ENCODE measurements at regions not wholly inside any gene's neighbourhood (a gene's known extent, or its start where the extent isn't known, plus 50 kb on each side); places are given as distances from the start of the nearest gene placed in this dataset.

GRCh38 chr5:12071455-12071854, 167.2 kb upstream of the CTNND2 start:
- Histone ChIP-seq H3K79me2 (ENCODE audit: low read length) (no peaks in the 10 kb centered on the region), H3K27me3 (ENCODE audit: low read length) (no peaks in the 10 kb centered on the region), H2AFZ (ENCODE audit: low read length) (no peak overlapping the region), H3K4me3 (ENCODE audit: low read length) (no peak overlapping the region), H4K20me1 (ENCODE audit: insufficient read depth, low read depth, low read length) (no peaks in the 10 kb centered on the region), H3K9me3 (ENCODE audit: low read length) (peaks cover 18% of the 10 kb centered on the region), H3K9ac (ENCODE audit: low read length) (no peak overlapping the region), H3K4me1 (ENCODE audit: low read length) (no peaks in the 10 kb centered on the region), H3K36me3 (ENCODE audit: insufficient read depth, low read length) (no peaks in the 10 kb centered on the region), H3K9me2 (replicated peaks; ENCODE audit: insufficient read depth, low read length) (no peaks in the 10 kb centered on the region), H3K4me2 (ENCODE audit: low read depth, low read length, poor library complexity, severe bottlenecking) (no peak overlapping the region), H3K27ac (ENCODE audit: low read length) (no peak overlapping the region)
- no peak for DNase-seq

DNA sequence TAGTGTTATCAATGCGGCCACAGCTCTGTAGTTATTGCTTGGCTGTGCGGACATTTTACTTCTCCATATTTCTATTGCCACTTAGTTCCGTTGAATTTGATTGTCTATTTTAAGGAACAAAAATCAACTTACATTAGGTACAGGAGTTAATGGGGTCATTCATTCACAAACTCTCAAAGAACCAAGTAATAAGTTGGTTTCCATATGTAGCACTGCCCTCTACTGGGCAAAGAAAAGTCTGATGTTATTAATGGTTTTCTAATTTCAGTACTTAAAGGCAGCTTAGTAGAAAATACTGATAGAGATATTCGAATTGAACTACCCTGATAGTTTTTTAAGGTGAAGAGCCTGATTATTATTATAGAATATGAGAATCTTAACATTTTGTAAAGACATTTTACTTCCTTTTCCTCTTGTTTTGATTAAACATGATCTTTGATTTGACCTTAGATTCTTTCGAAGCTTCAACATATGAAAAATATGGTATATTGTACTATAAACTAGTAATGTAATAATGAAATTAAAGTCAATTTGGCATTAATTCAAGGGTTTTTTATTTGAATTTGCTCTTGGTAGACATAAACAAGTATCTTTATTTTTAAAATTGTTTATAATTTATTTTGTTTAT, 119.5 kb upstream of the CTNND2 start:
- Histone ChIP-seq H3K9me2 (replicated peaks; ENCODE audit: insufficient read depth, low read length) (no peaks in the 10 kb centered on the region), H3K4me2 (ENCODE audit: low read depth, low read length, poor library complexity, severe bottlenecking) (no peak overlapping the region), H3K36me3 (ENCODE audit: insufficient read depth, low read length) (no peaks in the 10 kb centered on the region), H3K27me3 (ENCODE audit: low read length) (no peaks in the 10 kb centered on the region), H3K4me1 (ENCODE audit: low read length) (no peaks in the 10 kb centered on the region), H2AFZ (ENCODE audit: low read length) (no peak overlapping the region), H3K79me2 (ENCODE audit: low read length) (no peaks in the 10 kb centered on the region), H4K20me1 (ENCODE audit: insufficient read depth, low read depth, low read length) (no peaks in the 10 kb centered on the region), H3K4me3 (ENCODE audit: low read length) (no peak overlapping the region), H3K27ac (ENCODE audit: low read length) (no peak overlapping the region), H3K9ac (ENCODE audit: low read length) (no peak overlapping the region), H3K9me3 (ENCODE audit: low read length) (peaks cover 3% of the 10 kb centered on the region)
- DNase-seq = peak; percentile 82

DNA sequence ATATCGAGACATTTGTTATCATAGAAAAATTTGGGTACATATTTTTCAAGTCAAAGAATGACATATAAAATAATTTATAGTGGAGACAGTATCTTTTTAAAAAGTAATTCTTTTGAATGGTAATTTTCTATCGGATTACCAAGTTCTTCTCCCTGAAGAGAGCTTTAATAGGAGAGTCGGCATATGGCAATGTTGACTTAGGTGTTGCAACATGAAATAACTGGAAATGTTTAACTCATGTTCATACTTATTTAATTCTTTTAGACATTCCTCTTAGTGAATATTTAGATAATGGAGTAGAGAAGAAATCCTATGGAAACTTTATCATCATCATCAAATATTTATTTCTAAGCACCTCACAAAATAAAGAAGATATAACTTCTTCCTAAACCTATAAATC, 118.2 kb upstream of the CTNND2 start:
- Histone ChIP-seq H3K79me2 (ENCODE audit: low read length) (no peaks in the 10 kb centered on the region), H3K4me1 (ENCODE audit: low read length) (no peaks in the 10 kb centered on the region), H3K9me3 (ENCODE audit: low read length) (peaks cover 2% of the 10 kb centered on the region; the same call in 1 of the 2 replicates), H4K20me1 (ENCODE audit: insufficient read depth, low read depth, low read length) (no peaks in the 10 kb centered on the region), H3K4me3 (ENCODE audit: low read length) (no peak overlapping the region), H2AFZ (ENCODE audit: low read length) (no peak overlapping the region), H3K9ac (ENCODE audit: low read length) (no peak overlapping the region), H3K27me3 (ENCODE audit: low read length) (no peaks in the 10 kb centered on the region), H3K9me2 (replicated peaks; ENCODE audit: insufficient read depth, low read length) (no peaks in the 10 kb centered on the region), H3K36me3 (ENCODE audit: insufficient read depth, low read length) (no peaks in the 10 kb centered on the region), H3K4me2 (ENCODE audit: low read depth, low read length, poor library complexity, severe bottlenecking) (no peak overlapping the region), H3K27ac (ENCODE audit: low read length) (no peak overlapping the region)
- DNase-seq = no peak

- no peaks in the 10 kb centered on the region for H3K27me3 ChIP-seq (ENCODE audit: low read length)
- no peak overlapping the region for H3K4me3 ChIP-seq (ENCODE audit: low read length)
- no peak overlapping the region for H3K27ac ChIP-seq (ENCODE audit: low read length)
- H3K79me2 ChIP-seq (ENCODE audit: low read length) = no peaks in the 10 kb centered on the region
- H4K20me1 ChIP-seq (ENCODE audit: insufficient read depth, low read depth, low read length) = no peaks in the 10 kb centered on the region
- no peaks in the 10 kb centered on the region for H3K9me2 ChIP-seq (replicated peaks; ENCODE audit: insufficient read depth, low read length)
- H3K9me3 ChIP-seq (ENCODE audit: low read length) = no peaks in the 10 kb centered on the region
- DNase-seq = no peak
- H3K36me3 ChIP-seq (ENCODE audit: insufficient read depth, low read length) = no peaks in the 10 kb centered on the region
- H3K4me1 ChIP-seq (ENCODE audit: low read length) = no peaks in the 10 kb centered on the region
- no peak overlapping the region for H3K4me2 ChIP-seq (ENCODE audit: low read depth, low read length, poor library complexity, severe bottlenecking)
- no peak overlapping the region for H3K9ac ChIP-seq (ENCODE audit: low read length)
- H2AFZ ChIP-seq (ENCODE audit: low read length) = no peak overlapping the region
Observed at GRCh38 chr5:12019306-12019705, 115.1 kb upstream of the CTNND2 start.

DNA sequence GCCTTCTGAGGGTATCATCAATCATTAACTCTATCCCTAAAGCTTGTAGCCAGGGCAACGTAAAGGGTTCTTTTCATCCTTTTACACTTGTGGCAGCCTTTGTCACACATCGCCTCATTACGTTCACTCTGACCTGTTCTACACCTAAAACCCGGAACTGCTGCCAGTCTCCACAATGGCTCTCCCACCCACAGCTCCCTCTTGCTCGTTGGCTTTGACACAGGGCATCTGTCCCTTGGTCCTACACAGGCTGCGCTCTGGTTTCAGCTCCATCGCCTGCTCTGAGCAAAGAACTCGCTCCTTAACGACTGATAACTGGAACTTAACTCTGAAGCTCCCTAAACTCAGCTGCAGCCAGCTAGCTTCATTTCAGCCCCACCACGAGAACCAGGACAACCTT, 112.8 kb upstream of the CTNND2 start:
- no peaks in the 10 kb centered on the region for H3K9me2 ChIP-seq (replicated peaks; ENCODE audit: insufficient read depth, low read length)
- no peak overlapping the region for H2AFZ ChIP-seq (ENCODE audit: low read length)

GRCh38 chr5:12016159-12016746, 112.0 kb upstream of the CTNND2 start:
- Histone ChIP-seq H3K27me3 (ENCODE audit: low read length) (no peaks in the 10 kb centered on the region), H4K20me1 (ENCODE audit: insufficient read depth, low read depth, low read length) (no peaks in the 10 kb centered on the region), H3K9me3 (ENCODE audit: low read length) (peaks cover 7% of the 10 kb centered on the region; the same call in 1 of the 2 replicates), H3K4me3 (ENCODE audit: low read length) (no peak overlapping the region), H3K4me1 (ENCODE audit: low read length) (no peaks in the 10 kb centered on the region), H3K9me2 (replicated peaks; ENCODE audit: insufficient read depth, low read length) (no peaks in the 10 kb centered on the region), H3K9ac (ENCODE audit: low read length) (no peak overlapping the region), H2AFZ (ENCODE audit: low read length) (no peak overlapping the region), H3K36me3 (ENCODE audit: insufficient read depth, low read length) (no peaks in the 10 kb centered on the region), H3K79me2 (ENCODE audit: low read length) (no peaks in the 10 kb centered on the region), H3K27ac (ENCODE audit: low read length) (no peak overlapping the region), H3K4me2 (ENCODE audit: low read depth, low read length, poor library complexity, severe bottlenecking) (no peak overlapping the region)
- no peak for DNase-seq

More for the DNA sequence above, 112.8 kb upstream of the CTNND2 start:
- Histone ChIP-seq H3K4me2 (ENCODE audit: low read depth, low read length, poor library complexity, severe bottlenecking) (no peak overlapping the region), H3K4me3 (ENCODE audit: low read length) (no peak overlapping the region), H3K9ac (ENCODE audit: low read length) (no peak overlapping the region), H3K4me1 (ENCODE audit: low read length) (no peaks in the 10 kb centered on the region), H3K27ac (ENCODE audit: low read length) (no peak overlapping the region), H3K27me3 (ENCODE audit: low read length) (no peaks in the 10 kb centered on the region), H3K9me3 (ENCODE audit: low read length) (peaks cover 7% of the 10 kb centered on the region; the same call in 1 of the 2 replicates), H4K20me1 (ENCODE audit: insufficient read depth, low read depth, low read length) (no peaks in the 10 kb centered on the region), H3K36me3 (ENCODE audit: insufficient read depth, low read length) (no peaks in the 10 kb centered on the region), H3K79me2 (ENCODE audit: low read length) (no peaks in the 10 kb centered on the region)
- DNase-seq = no peak

- Histone ChIP-seq H3K4me3 (ENCODE audit: low read length) (no peak overlapping the region), H3K79me2 (ENCODE audit: low read length) (no peaks in the 10 kb centered on the region), H3K36me3 (ENCODE audit: insufficient read depth, low read length) (no peaks in the 10 kb centered on the region), H3K9me2 (replicated peaks; ENCODE audit: insufficient read depth, low read length) (no peaks in the 10 kb centered on the region), H3K27ac (ENCODE audit: low read length) (no peak overlapping the region), H3K9ac (ENCODE audit: low read length) (no peak overlapping the region), H3K4me2 (ENCODE audit: low read depth, low read length, poor library complexity, severe bottlenecking) (no peak overlapping the region), H2AFZ (ENCODE audit: low read length) (no peak overlapping the region), H3K9me3 (ENCODE audit: low read length) (peaks cover 16% of the 10 kb centered on the region), H3K27me3 (ENCODE audit: low read length) (no peaks in the 10 kb centered on the region), H3K4me1 (ENCODE audit: low read length) (no peaks in the 10 kb centered on the region), H4K20me1 (ENCODE audit: insufficient read depth, low read depth, low read length) (no peaks in the 10 kb centered on the region)
- no peak for DNase-seq
Observed at GRCh38 chr5:12013351-12013750, 109.1 kb upstream of the CTNND2 start.

DNA sequence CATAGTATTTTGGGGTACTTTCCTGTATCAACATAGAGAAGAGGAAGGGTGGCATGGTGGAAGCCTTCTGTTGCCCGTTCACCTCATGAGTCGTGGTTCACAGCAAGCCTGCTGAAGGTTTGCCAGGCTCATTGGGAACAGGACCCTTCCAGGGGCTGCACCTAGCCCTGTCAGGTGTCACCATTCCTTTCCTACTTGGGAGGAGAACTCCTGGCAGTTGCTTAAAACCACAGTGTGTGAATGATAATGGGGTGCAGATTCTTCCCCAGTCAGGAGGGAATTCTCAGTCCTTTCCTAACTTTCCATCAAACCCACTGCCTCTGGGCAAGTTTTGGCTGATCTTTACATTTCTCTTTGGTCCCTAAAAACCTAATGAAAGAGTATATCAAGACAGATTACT, 99.4 kb upstream of the CTNND2 start:
- Histone ChIP-seq H3K4me2 (ENCODE audit: low read depth, low read length, poor library complexity, severe bottlenecking) (no peak overlapping the region), H3K9ac (ENCODE audit: low read length) (no peak overlapping the region), H2AFZ (ENCODE audit: low read length) (no peak overlapping the region), H3K4me3 (ENCODE audit: low read length) (no peak overlapping the region), H3K9me2 (replicated peaks; ENCODE audit: insufficient read depth, low read length) (no peaks in the 10 kb centered on the region), H3K79me2 (ENCODE audit: low read length) (no peaks in the 10 kb centered on the region), H3K36me3 (ENCODE audit: insufficient read depth, low read length) (no peaks in the 10 kb centered on the region), H3K27ac (ENCODE audit: low read length) (no peak overlapping the region), H3K9me3 (ENCODE audit: low read length) (peaks cover 6% of the 10 kb centered on the region), H3K27me3 (ENCODE audit: low read length) (no peaks in the 10 kb centered on the region), H3K4me1 (ENCODE audit: low read length) (no peaks in the 10 kb centered on the region), H4K20me1 (ENCODE audit: insufficient read depth, low read depth, low read length) (no peaks in the 10 kb centered on the region)
- no peak for DNase-seq

Measured in Karpas-422 (cell line).